K562 (cell line): ENCODE measurements at regions not wholly inside any gene's neighbourhood (a gene's known extent, or its start where the extent isn't known, plus 50 kb on each side); places are given as distances from the start of the nearest gene placed in this dataset.

ENCODE experiments used
- FOSL1 ChIP-seq: fragments of 200-800 bp; sonication (Bioruptor generic); conservative IDR thresholded peaks from 2 replicates; pipeline ENCODE4 v1.6.1; 2016; ENCODE audit warnings: missing genetic modification characterization, missing compliant biosample characterization
- KAT2B ChIP-seq: IDR thresholded peaks from one replicate; pipeline ENCODE4 v1.6.1; 2012; ENCODE audit warnings: low read depth, mild to moderate bottlenecking, control low read depth, inconsistent platforms, low read length, moderate library complexity
- KDM1A ChIP-seq, 2 experiments: fragments of 450-650 bp; IDR thresholded peaks; 2 replicates each; pipeline ENCODE4 v1.6.1; 2016; ENCODE audit warnings: mild to moderate bottlenecking in 2 of 2
- MECOM ChIP-seq: fragments of 250-450 bp; sonication (Bioruptor Pico); IDR thresholded peaks from 2 replicates; pipeline ENCODE4 v1.8.0; 2022; ENCODE audit warnings: inconsistent platforms
- NR2C2 ChIP-seq, 2 experiments: fragments of 200-800 bp in 1 of 2; sonication (Bioruptor generic) in 1 of 2; sonication (generic) in 1 of 2; formaldehyde crosslinking in 1 of 2; IDR thresholded peaks; 2 replicates each; pipeline versions ENCODE4 v1.6.1 to v1.8.0; 2016 to 2022; ENCODE audit warnings: mild to moderate bottlenecking in 1 of 2, missing compliant biosample characterization in 1 of 2, missing genetic modification characterization in 1 of 2, missing genetic modification reagents in 1 of 2
- SOX6 ChIP-seq: fragments of 450-650 bp; IDR thresholded peaks from 2 replicates; pipeline ENCODE4 v1.6.1; 2014; ENCODE audit warnings: mild to moderate bottlenecking
- ZC3H8 ChIP-seq: fragments of 450-650 bp; IDR thresholded peaks from 2 replicates; pipeline ENCODE4 v1.6.1; 2017
- ZKSCAN3 ChIP-seq: fragments of 250-450 bp; sonication (Bioruptor Pico); IDR thresholded peaks from 2 replicates; pipeline ENCODE4 v1.4.0; 2020
- TF ChIP-seq, protein P1 (sequence below): sonication (generic); formaldehyde crosslinking; IDR thresholded peaks from 2 replicates; pipeline ENCODE4 v1.9.0; 2022; ENCODE audit warnings: mild to moderate bottlenecking, missing genetic modification reagents
- TF ChIP-seq, protein P2 (sequence below): fragments of 450-650 bp; IDR thresholded peaks from 2 replicates; pipeline ENCODE4 v1.6.1; 2016
- TF ChIP-seq, protein P3 (sequence below): sonication (generic); formaldehyde crosslinking; IDR thresholded peaks from 2 replicates; pipeline ENCODE4 v1.8.1; 2023; ENCODE audit warnings: mild to moderate bottlenecking, missing genetic modification reagents
- TF ChIP-seq, protein P4 (sequence below): sonication (generic); formaldehyde crosslinking; IDR thresholded peaks from 2 replicates; pipeline ENCODE4 v1.8.0; 2022; ENCODE audit warnings: mild to moderate bottlenecking, missing genetic modification reagents

DNA sequence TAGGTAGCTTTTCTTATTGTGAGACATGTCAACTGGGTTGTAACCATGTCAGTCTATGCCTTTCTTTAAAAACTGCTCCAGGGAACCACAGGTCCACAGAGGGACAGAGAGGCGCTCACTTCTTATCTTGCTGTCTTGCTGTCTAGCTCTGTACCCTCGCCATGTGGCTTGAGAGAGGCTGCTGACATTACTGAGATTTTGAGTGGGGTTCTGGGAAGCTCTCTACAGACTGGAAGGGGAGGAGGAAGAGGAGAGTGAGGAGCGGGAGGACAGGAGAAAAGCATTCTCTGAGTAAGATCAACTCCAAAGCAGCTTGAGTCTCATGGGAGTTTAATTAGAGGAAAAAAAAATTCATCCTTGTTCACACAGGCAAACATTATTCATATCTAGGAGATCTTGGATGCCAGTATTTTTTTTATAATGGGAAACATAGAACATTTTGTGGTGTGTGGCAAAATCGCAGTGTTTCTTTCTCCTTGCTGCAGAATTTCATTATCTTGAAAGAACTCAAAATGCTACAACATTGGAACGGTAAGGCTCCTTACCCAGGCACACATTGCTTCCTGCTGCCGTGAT, 1037.0 kb upstream of the NR2F2 start:
- TF ChIP-seq NR2C2 (CRISPR knock-in tag; IDR thresholded peaks at IDR 0.05), result no peak
- TF ChIP-seq NR2C2 (tag; IDR thresholded peaks at IDR 0.05), result no peak
- no peak for TF ChIP-seq ZC3H8
- no peak for TF ChIP-seq KDM1A (IDR thresholded peaks at IDR 0.05)
- TF ChIP-seq, protein P1, sequence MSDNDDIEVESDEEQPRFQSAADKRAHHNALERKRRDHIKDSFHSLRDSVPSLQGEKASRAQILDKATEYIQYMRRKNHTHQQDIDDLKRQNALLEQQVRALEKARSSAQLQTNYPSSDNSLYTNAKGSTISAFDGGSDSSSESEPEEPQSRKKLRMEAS (CRISPR knock-in tag), result no peak
- TF ChIP-seq, protein P2, sequence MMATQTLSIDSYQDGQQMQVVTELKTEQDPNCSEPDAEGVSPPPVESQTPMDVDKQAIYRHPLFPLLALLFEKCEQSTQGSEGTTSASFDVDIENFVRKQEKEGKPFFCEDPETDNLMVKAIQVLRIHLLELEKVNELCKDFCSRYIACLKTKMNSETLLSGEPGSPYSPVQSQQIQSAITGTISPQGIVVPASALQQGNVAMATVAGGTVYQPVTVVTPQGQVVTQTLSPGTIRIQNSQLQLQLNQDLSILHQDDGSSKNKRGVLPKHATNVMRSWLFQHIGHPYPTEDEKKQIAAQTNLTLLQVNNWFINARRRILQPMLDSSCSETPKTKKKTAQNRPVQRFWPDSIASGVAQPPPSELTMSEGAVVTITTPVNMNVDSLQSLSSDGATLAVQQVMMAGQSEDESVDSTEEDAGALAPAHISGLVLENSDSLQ, result no peak
- TF ChIP-seq, protein P3, sequence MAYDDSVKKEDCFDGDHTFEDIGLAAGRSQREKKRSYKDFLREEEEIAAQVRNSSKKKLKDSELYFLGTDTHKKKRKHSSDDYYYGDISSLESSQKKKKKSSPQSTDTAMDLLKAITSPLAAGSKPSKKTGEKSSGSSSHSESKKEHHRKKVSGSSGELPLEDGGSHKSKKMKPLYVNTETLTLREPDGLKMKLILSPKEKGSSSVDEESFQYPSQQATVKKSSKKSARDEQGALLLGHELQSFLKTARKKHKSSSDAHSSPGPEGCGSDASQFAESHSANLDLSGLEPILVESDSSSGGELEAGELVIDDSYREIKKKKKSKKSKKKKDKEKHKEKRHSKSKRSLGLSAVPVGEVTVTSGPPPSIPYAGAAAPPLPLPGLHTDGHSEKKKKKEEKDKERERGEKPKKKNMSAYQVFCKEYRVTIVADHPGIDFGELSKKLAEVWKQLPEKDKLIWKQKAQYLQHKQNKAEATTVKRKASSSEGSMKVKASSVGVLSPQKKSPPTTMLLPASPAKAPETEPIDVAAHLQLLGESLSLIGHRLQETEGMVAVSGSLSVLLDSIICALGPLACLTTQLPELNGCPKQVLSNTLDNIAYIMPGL, result no peak
- TF ChIP-seq ZKSCAN3 (CRISPR knock-in tag), result no peak
- TF ChIP-seq, protein P4, sequence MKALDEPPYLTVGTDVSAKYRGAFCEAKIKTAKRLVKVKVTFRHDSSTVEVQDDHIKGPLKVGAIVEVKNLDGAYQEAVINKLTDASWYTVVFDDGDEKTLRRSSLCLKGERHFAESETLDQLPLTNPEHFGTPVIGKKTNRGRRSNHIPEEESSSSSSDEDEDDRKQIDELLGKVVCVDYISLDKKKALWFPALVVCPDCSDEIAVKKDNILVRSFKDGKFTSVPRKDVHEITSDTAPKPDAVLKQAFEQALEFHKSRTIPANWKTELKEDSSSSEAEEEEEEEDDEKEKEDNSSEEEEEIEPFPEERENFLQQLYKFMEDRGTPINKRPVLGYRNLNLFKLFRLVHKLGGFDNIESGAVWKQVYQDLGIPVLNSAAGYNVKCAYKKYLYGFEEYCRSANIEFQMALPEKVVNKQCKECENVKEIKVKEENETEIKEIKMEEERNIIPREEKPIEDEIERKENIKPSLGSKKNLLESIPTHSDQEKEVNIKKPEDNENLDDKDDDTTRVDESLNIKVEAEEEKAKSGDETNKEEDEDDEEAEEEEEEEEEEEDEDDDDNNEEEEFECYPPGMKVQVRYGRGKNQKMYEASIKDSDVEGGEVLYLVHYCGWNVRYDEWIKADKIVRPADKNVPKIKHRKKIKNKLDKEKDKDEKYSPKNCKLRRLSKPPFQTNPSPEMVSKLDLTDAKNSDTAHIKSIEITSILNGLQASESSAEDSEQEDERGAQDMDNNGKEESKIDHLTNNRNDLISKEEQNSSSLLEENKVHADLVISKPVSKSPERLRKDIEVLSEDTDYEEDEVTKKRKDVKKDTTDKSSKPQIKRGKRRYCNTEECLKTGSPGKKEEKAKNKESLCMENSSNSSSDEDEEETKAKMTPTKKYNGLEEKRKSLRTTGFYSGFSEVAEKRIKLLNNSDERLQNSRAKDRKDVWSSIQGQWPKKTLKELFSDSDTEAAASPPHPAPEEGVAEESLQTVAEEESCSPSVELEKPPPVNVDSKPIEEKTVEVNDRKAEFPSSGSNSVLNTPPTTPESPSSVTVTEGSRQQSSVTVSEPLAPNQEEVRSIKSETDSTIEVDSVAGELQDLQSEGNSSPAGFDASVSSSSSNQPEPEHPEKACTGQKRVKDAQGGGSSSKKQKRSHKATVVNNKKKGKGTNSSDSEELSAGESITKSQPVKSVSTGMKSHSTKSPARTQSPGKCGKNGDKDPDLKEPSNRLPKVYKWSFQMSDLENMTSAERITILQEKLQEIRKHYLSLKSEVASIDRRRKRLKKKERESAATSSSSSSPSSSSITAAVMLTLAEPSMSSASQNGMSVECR, result no peak
- TF ChIP-seq MECOM (CRISPR knock-in tag), result no peak
- no peak for TF ChIP-seq FOSL1 (tag)
- TF ChIP-seq KAT2B, result no peak
- TF ChIP-seq SOX6, result no peak
